GM18868 (cell line): ENCODE measurements at regions not wholly inside any gene's neighbourhood (a gene's known extent, or its start where the extent isn't known, plus 50 kb on each side); places are given as distances from the start of the nearest gene placed in this dataset.
A peak's percentile ranks its signal among the peaks of the same experiment; 100 is the strongest.
"Not testable (repeated sequence)": the region's sequence is repeated elsewhere in the genome, so short reads cannot be mapped to it uniquely, and the experiment has no call there.

Experiments
- ATAC-seq: cut with Tn5 transposase; IDR thresholded peaks from one replicate; pipeline ENCODE4 v1.9.1; 2021; ENCODE audit warnings: mild to moderate bottlenecking, moderate library complexity; ENCODE audit not compliant: unreplicated experiment

GRCh38 chr6:44733868-44734267 lies 346.4 kb downstream of the CDC5L start:
- no peak for ATAC-seq

- ATAC-seq = peak; percentile 20
Observed at GRCh38 chr6:44734886-44735629, 347.6 kb downstream of the CDC5L start.

- ATAC-seq = peak; percentile 58
Observed at GRCh38 chr6:44735630-44735963, 348.1 kb downstream of the CDC5L start.

- ATAC-seq = peak; percentile 1
Observed at GRCh38 chr6:44737341-44737740, 349.8 kb downstream of the CDC5L start.

GRCh38 chr6:44737829-44738528 lies 350.5 kb downstream of the CDC5L start:
- ATAC-seq = peak; percentile 40

GRCh38 chr6:44738601-44739146 lies 351.2 kb downstream of the CDC5L start:
- ATAC-seq = peak; percentile 33

GRCh38 chr6:44739181-44739580 lies 351.7 kb downstream of the CDC5L start:
- no peak for ATAC-seq

GRCh38 chr6:44740566-44741120 lies 353.1 kb downstream of the CDC5L start:
- ATAC-seq = no peak

- ATAC-seq = no peak
Observed at GRCh38 chr6:44742201-44742600, 354.7 kb downstream of the CDC5L start.

- no peak for ATAC-seq
Observed at GRCh38 chr6:44742828-44743372, 355.4 kb downstream of the CDC5L start.

- ATAC-seq = not testable (repeated sequence)
Observed at GRCh38 chr6:44760116-44760515, 372.6 kb downstream of the CDC5L start.

GRCh38 chr6:44761046-44761445 lies 373.5 kb downstream of the CDC5L start:
- no peak for ATAC-seq

GRCh38 chr6:44762496-44762895 lies 375.0 kb downstream of the CDC5L start:
- no peak for ATAC-seq

GRCh38 chr6:44771647-44772415 lies 384.3 kb downstream of the CDC5L start:
- ATAC-seq = no peak

- ATAC-seq = no peak
Observed at GRCh38 chr6:44772838-44773237, 385.3 kb downstream of the CDC5L start.

GRCh38 chr6:44775121-44775520 lies 387.6 kb downstream of the CDC5L start:
- no peak for ATAC-seq

GRCh38 chr6:44776344-44776743 lies 388.8 kb downstream of the CDC5L start:
- ATAC-seq = no peak

GRCh38 chr6:44778513-44778912 lies 391.0 kb downstream of the CDC5L start:
- no peak for ATAC-seq
